ENCODE measurements at regions not wholly inside any gene's neighbourhood (a gene's known extent, or its start where the extent isn't known, plus 50 kb on each side); places are given as distances from the start of the nearest gene placed in this dataset.
"Not testable (repeated sequence)": the region's sequence is repeated elsewhere in the genome, so short reads cannot be mapped to it uniquely, and the experiment has no call there.

DNA sequence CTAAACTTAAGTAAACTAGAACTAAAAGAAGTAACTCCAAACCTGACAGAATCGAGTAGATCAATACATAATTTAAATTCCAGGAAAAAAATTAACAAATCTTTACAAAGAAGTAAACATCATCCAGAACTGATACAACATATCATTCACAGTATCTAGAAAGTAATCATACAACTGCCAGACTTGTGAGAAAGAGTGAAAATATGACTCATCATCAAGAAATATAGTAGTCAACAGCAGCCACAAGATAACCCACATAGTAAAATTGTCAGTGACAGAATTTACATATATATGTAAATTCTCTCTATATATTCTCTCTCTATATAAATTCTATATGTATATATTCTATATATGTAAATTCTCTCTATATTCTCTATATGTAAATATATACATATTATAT lies 242.8 kb upstream of the RGS17 start:
- DNase-seq: no peak

DNA sequence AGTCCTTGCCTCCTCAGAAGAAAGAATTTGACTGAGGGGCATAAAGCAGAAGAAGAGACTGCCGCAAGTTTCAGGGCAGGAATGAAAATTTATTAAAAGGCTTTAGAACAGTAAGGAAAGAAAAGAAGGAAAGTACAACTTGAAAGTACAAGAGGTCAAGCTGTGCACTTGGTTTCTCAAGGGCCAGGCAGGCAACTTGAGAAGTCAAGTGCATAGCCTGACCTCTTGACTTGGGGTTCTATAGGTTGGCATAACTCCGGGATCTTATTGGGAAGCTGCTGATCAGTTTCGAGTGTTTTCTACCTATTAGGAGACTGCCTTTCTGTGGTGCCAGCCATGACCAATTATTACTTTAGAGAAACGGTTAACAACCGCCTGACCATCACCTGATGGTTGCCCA lies 237.0 kb upstream of the RGS17 start:
- no peak for DNase-seq

DNA sequence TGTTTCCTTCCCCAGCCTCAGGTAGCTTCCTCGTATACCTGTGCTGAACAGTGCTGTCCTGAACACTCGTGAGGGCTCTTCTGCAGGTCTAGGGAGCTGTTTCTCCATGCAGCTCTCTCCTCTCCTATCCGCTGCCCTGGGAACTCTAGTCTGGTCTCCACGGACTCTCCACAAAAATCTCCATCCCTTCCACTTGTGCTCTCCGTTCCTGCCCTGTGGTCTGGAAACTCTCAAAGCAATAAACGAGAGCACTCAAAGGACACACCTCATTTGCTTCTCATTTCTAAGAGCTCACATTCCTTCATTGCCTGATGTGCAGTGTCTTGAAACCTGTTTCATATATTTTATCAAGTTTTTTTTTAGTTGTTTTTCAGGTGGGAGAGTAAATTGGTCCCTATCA lies 235.9 kb upstream of the RGS17 start:
- no peak for DNase-seq

DNA sequence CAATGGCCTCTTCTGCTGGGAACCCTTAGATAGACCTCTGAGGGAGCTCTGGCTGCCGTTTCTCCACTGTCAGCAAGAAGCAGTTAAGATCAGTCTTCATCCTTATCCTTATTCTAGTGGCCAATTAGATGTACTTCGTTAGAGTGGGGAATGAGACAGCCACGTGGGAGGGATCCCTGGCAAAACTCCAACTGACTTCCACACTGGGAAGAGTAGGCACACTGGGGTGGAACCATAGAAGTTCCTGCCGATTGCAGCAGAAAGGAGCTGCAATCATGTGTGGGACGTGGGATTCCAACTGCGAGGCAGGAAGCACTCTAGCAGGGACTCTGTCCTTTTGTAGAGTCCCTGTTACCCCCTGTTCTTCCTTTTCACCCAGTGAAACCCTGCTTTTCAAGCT lies 226.3 kb upstream of the RGS17 start:
- DNase-seq: no peak

DNA sequence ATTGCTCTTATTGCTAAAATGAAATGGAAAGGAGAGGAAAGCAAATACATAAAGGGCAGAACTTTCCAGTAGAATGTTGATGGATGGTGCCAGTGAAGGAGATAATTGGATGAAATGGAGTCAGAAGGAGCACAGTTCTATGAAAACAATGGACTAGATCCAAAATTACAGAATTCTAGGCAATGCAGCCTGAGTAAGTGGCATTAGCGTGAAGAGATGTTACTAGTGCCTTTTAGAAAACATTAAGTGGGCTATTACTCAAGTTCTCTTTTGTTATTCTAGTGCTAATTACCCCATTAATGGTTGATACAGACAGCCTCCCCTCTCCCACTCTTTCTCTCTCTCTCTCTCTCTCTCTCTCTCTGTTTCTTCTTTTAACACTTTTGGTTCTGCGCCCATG lies 209.5 kb upstream of the RGS17 start:
- DNase-seq: no peak

DNA sequence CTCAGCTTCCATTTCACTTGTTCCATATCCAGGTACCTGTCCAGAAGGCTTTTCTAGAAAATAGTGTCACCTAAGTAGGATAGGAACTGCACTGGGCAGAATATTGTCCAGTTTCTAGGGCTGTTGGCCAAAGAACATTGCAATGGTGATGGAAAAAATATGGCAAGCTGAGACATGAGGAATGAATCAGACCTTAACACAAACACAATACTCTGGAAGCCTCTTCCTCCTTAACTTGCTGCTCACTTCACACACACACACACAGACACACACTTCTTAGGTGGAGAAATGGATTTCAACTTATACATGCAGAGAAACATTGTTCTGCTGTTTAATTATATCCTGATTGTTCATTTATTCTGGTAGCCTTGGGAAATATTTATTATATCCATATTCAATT lies 203.0 kb upstream of the RGS17 start:
- DNase-seq: no peak

DNA sequence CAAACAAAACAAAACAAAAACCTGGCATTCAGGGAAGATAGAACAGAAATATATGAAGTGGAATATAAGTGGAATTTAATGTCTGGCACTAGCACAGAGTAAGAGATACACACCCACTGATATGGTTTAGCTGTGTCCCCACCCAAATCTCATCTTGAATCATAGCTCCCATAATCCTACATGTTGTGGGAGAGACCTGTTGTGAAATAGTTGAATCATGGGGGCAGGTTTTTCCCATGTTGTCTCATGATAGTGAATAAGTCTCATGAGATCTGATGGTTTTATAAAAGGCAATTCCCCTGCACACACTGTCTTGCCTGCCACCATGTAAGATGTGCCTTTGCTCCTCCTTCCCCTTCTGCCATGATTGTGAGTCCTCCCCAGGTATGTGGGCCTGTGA lies 200.1 kb upstream of the RGS17 start:
- DNase-seq: not testable (repeated sequence)

DNA sequence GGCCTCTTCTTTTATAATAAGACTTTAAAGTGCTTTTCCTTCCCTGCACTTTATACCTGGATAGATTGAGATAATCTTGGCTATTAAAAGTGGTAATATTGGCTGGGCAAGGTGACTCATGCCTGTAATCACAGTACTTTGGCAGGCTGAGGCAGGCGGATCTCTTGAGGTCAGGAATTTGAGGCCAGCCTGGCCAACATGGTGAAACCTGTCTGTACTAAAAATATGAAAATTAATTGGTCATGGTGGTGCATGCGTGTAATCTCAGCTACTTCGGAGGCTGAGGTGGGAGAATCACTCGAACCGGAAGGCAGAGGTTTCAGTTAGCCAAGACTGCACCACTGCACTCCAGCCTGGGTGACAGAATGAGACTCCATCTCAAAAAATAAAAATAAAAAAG lies 197.1 kb upstream of the RGS17 start:
- no peak for DNase-seq

DNA sequence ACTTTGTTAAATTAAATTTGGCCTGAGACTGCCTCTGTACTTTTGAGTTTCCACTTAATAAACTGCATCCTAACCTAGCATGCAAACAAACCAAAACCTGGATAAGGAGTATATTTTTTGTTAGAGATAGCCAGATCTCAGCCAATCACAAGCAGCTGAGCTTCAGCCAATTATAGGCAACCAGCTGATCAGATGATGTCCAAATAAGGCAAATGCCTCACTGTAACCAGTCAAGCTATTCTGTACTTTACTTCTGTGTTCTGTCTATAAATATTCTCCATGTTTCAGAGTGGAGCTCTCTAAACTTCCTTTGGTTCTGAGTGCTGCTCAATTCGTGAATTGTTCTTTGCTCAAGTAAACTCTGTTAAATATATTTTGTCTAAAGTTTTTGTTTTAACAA lies 194.6 kb upstream of the RGS17 start:
- no peak for DNase-seq

DNA sequence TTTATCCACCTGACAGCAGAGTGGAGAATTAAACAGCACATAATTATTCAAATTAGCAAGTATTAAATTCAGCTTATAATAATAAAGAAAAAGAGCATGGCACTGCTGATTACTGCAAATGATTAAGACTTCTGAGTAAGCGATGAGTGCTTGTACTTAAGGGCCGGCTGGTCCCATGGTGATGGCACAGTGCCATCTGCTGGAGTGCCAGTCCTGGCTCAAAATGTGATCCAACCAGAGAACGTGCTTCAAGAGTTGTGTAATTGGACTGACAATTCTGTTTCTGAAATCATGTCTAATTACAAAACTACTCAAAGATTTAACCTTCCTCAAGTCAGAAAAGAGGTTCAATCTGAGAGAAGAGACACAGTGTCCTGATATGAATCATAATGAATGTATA lies 181.6 kb upstream of the RGS17 start:
- no peak for DNase-seq

DNA sequence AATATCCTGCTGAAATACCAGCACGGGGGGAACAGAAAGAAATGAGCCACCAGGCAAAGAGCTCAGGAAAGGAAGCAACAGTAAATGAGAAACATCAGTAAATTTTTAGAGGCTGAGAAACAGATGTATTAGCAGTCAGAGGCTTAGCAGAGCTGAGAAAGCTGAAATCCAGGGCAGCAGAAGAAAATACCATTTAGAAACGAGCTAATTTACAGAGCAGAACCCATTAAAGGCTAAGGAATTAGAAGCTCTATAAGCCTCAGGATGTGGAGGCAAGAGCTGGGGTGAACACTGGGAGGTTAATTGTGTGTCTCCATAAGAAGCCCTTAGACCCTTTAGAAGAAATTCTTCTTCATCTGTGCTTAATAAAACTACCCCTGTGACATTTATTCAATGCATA lies 178.6 kb upstream of the RGS17 start:
- no peak for DNase-seq

DNA sequence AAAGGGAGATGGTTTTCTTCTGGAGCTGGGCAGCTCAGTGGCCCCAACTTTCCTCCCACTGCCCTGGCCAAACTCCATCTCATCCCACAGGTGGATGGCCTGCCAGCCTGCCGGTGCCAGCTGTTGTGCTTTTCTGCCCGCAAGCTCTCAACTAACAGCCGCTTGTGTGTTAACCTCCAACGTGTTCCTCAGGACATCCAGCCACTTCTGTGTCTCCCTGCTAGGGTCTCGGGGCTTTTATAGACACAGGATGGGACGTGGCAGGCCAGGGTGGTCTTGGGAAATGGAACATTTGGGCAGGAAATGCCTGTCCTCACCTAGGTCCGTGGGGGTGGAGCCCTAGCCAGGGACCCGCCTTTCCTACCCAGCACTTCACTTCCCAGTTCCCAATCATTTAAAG lies 171.1 kb upstream of the RGS17 start:
- DNase-seq: no peak

DNA sequence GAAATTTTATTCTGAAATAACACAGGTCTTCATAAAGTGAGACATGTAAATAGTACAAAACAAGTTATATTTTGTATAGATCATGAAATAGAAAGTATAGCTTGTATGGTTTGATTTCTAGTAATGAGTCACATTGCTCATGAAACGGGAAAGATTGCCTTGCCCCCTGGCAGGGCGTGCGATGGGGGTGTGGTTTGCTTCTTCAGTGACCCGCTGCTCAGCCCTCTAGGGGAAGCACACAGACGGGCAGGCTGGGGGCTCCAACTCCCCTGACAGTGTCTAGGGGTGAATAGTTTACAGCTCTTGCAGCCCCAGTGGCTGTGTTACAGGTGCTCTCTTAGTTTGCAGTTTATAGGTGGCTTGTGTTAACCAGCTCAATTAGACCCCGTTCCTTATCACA lies 170.5 kb upstream of the RGS17 start:
- no peak for DNase-seq

DNA sequence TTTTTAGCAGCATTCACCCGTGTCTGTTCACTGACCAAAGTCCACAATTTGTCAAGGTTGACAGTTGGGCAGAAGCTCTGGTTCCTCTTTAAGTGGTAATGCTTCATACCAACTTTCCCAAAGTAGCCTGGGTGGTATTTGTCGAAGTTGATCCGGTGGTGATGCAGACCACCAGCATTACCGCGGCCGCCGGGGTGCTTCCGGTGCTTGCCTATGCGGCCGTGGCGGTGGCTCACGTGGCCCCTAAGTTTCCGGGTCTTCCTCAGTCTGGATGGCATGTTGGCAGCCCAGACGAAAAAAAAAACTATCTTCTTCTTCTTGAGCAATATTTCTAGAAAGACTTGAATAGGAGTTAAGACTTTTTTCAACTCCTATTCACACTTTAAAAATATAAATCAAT lies 151.4 kb upstream of the RGS17 start:
- DNase-seq: not testable (repeated sequence)

DNA sequence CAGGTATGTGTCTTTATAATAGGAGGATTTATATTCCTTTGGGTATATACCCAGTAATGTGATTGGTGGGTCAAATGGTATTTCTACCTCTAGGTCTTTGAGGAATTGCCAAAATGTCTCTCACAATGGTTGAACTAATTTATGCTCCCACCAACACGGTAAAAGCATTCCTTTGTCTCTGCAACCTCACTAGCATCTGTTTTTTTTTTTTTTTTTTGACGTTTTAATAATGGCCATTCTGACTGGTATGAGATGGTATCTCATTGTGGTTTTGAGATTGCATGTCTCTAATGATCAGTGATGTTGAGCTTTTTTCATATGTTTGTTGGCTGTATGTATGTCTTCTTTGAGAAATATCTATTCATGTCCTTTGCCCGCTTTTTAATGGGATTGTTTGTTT lies 144.9 kb upstream of the RGS17 start:
- no peak for DNase-seq

DNA sequence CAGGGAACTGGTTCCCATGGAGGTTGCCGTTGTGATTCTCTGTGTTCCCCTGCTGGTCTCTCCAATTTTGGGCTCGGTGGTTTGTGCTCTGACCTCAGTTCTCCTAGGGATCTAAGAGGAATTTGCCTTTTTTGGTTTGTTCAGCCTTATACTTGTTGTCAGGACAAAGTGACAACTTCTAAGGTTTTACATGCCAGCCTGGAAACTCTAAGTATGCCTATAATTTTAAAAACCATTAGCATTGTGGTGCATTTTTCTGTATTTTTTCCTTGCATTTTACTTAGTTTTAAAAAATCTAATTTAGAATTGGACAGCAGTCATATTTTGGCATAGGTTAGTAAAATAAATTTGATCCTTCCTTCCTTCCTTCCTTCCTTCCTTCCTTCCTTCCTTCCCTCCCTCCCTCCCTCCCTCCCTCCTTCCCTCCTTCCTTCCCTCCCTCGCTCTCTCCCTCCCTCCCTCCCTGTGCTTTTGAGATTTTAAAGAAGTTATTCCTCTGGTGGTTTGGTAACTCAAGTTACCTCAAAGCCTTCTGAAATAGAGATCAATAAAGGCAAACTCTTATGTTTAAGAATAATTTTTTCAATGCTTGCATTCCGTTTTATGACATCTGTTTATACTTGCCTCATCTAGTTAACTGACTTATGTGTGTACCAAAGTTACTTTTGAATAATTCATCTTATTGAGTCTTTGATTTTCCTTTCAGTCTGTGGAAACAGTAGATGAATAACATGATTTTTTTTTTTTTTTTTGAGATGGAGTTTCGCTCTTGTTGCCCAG lies 141.3 kb upstream of the RGS17 start:
- no peak for DNase-seq

DNA sequence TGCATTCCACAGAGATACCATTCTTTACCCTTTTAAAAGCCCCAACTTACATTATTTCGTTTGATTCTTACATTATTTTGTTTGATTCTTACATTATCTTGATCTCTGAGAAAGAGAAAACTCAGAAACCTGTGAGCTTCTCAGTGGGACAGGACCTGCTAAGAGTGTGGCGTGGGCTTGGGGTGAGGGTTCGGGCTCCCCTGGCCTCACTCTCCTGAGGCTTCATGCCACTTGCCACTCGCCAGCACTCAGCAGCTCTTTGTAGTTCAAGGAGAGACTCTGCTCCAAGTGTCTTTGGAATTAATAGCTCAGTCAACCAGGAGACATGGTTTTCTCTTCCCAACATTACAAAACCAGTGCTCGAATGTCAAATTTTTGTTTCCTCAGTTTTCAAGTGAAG lies 132.4 kb upstream of the RGS17 start:
- no peak for DNase-seq

DNA sequence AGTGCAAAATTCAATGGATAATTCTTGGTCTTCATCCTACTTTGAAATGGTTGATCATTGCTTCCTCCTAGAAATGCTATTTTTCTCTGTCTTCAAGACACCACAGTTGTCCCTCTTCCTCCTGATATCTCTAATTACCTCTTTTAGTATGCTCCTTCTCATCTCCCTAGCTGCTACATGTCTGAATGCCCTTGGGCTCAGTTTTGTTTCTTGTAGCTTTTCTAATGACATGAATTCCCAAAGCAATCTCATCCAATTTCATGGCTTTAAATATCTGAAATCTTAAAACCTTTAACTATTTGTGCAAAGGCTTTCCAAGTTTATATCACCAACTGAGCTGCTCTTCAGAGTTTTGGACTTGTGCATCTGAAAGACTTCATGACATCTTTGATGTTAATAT lies 120.2 kb upstream of the RGS17 start:
- no peak for DNase-seq

DNA sequence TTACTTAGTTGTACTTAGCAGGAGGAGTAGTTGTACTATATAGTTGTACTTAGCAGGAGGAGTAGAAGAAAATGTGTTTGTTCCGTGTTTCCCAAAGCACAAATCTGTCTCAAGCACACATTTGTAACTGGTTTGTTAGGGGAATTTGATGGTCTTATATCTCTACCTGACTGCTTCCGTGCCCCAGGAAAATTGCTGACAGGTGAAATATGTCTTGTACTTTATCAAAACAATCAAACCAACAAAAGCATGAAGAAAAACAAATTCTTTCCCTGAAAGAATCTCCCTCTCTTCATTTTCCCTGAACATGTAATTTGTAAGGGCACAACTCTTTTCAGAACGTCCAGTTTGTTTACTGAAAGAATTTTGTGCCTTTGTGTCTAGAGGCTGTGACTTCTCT lies 106.6 kb upstream of the RGS17 start:
- no peak for DNase-seq

DNA sequence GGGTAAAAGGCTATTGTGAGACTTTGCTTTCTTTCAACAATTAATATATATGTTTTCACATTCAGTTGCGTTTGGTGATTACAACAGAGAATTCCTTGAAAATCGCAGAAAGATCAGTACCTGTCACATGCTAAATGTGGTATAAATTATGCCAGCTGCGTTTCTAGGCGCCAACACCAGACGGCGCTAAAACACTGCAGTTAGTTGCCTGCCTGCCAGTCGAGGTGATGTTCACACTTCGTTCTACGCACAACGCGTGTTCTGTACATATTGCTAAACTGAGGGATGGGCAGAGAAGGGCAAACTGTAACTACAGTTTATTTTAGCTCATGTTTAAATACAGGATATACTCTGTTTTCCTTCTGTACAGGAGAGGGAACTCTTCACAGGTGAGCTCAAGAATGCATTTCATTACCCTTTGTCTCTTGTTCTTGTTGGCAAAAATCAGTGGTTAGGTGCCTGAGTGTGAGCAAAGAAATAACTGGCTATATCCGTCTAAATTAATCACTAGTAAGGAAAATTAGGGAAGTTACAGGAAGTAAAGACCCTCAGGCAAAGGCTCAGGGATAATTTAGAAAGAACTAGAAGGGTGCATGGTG lies 100.1 kb upstream of the RGS17 start:
- peak; percentile 76 for DNase-seq

DNA sequence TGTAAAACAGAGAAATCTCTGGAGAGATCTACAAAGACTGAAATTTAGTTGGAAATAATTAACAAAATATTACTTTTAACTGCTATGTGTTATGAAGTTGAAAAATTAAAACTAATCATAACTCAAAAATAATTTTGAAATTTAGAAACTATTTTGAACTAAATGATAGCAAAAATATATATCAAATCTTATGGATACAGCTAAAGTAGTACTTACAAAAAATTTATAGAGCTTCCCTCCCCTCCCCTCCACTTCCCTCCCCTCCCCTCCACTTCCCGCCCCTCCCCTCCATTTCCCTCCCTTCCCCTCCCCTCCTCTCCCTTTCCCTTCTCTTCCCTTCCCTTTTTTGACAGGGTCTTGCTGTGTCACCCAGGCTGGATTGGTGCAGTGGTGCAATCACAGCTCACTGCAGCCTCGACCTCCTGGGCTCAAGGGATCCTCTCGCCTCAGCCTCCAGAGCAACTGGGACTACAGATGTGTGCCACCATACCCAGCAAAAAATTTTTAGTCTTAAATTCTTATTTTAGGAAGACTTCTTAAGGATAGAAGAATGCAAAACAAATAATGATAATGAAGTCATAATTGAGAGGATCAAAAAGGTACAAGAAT lies 87.2 kb upstream of the RGS17 start:
- no peak for DNase-seq

DNA sequence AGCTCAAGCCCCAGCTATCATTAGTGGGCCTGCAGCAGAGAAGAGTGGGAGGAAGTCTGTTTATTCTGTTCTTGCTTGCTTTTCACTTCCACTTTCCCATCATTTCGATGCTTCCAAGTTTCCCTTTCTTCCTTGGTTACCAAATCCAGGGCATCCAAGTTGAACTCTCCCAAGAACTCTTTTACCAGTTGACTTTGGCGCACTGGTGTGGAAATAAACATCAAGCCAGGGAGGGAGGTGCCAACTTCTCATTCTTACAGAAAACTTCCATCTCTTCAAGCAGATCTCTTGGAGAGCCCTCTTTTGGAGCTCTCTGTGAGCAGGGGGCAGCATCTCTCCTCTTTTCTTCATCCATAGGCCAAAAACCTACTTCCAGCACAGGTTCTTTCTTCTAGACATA lies 85.7 kb upstream of the RGS17 start:
- DNase-seq: no peak

DNA sequence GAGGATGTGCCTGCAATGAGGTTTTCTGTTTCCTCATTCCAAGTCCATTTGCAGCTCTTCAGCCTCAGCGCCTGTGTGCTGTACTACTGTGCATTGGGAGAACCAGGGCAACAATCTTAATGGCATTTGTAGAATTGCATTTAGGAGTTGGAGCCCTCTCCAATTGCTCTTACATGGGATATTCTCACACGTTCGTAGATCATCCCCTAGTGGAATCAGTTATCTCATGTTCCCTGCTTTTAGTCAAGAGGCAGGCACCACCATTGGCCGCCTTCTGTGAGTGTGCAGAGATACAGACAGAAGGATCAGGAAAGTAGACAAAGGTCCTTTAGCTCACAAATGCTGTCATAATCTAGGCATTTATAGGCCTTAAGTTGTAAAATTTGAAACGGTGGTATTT lies 84.2 kb upstream of the RGS17 start:
- no peak for DNase-seq

DNA sequence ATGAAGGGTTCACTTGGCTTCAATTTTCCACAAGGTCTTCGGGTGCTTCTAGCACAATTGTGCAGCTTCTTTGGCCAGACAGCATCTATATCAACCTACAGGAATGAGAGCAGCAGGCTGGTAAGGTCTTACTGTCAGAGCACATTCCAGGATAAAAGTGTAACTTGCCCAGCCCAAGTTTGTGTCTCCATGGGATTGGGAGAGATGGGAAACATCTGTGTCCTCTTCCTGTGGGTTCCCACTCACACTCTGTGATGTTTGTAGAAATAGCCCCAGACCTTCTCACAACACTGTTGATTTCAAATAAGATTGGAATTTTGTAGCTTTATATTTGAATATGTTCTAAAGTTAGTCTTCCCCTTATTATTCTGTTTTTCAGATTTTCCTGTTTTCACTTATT lies 83.4 kb upstream of the RGS17 start:
- no peak for DNase-seq

DNA sequence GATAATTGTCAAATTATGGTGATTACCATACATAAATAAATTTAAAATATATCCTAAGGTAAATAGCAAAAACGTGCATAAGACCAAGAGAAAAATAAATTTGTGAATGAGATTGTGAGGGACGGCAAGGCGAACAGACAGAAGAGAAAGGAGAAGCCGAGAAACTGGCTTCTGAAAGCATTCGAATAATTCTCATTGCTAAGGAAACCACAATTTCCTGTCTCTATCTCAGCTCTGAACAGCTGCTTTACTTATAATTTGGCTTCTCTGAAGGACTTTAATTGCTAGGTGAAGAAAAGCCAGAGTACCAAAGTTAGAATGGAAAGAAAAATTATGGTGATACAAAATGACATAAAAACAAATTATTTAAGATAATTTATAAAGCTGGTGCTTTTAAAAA lies 79.0 kb upstream of the RGS17 start:
- DNase-seq: no peak

Data from islet precursor cell (in vitro differentiated cells).